Heart left ventricle (tissue), 16 donors: ENCODE measurements at regions not wholly inside any gene's neighbourhood (a gene's known extent, or its start where the extent isn't known, plus 50 kb on each side); places are given as distances from the start of the nearest gene placed in this dataset.

ENCODE experiments used
- ATAC-seq, 4 donors: fragments of 200-7000 bp; cut with Tn5 transposase; one replicate each; pipeline ENCODE4 v1.9.1; 2020 to 2022; ENCODE audit warnings: moderate library complexity in 4 of 4, mild to moderate bottlenecking in 3 of 4, moderate number of reproducible peaks in 1 of 4
- DNase-seq, 5 donors: peaks; one replicate each; pipeline ENCODE4 v3.0.0-alpha.2; 2020
- H3K27ac ChIP-seq, 12 donors: fragments of 200-600 bp; sonication (generic) in 4 of 12; one replicate each; pipeline versions ENCODE4 v1.5.0 to v1.8.0; 2016 to 2022; ENCODE audit warnings: mild to moderate bottlenecking in 2 of 12
- H3K27me3 ChIP-seq, 9 donors: fragments of 200-600 bp; sonication (generic) in 2 of 9; one replicate each; pipeline versions ENCODE4 v1.5.1 to v1.8.0; 2016 to 2022; ENCODE audit warnings: mild to moderate bottlenecking in 3 of 9
- H3K36me3 ChIP-seq, 9 donors: fragments of 200-600 bp; sonication (generic) in 2 of 9; one replicate each; pipeline versions ENCODE4 v1.5.0 to v1.8.0; 2018 to 2022; ENCODE audit warnings: mild to moderate bottlenecking in 2 of 9
- H3K4me1 ChIP-seq, 12 donors: fragments of 200-600 bp; sonication (generic) in 4 of 12; one replicate each; pipeline versions ENCODE4 v1.5.0 to v1.8.0; 2016 to 2022; ENCODE audit warnings: mild to moderate bottlenecking in 3 of 12
- H3K4me3 ChIP-seq, 12 donors: fragments of 200-600 bp; sonication (generic) in 4 of 12; one replicate each; pipeline versions ENCODE4 v1.5.0 to v1.8.0; 2017 to 2022; ENCODE audit warnings: mild to moderate bottlenecking in 9 of 12, moderate library complexity in 4 of 12
- H3K9me3 ChIP-seq, 12 donors: fragments of 200-600 bp; sonication (generic) in 4 of 12; one replicate each; pipeline versions ENCODE4 v1.5.0 to v1.8.0; 2016 to 2022; ENCODE audit warnings: mild to moderate bottlenecking in 1 of 12
- CTCF ChIP-seq, 12 donors: fragments of 200-600 bp; sonication (generic) in 4 of 12; IDR thresholded peaks; one replicate each; pipeline versions ENCODE4 v1.5.0 to v1.8.0; 2018 to 2022; ENCODE audit warnings: antibody characterized with exemption in 12 of 12, mild to moderate bottlenecking in 5 of 12
- POLR2A ChIP-seq, 2 donors: fragments of 450-650 bp; IDR thresholded peaks; one replicate each; pipeline ENCODE4 v1.6.1; 2017; ENCODE audit warnings: antibody characterized with exemption in 2 of 2, mild to moderate bottlenecking in 2 of 2, moderate library complexity in 2 of 2
- WGBS, 4 donors: extraction: QIAGEN DNeasy Blood & Tissue Kit in 2 of 4; methylation state at CpG; one replicate each; pipeline versions ENCODE4 v1.1.5 to v1.1.7; 2013 to 2018; 5-methylcytosine and 5-hydroxymethylcytosine counted together
- intact Hi-C, 10 donors: fragments of 100-400 bp; cut with DNase I; formaldehyde crosslinking; loops; one replicate each; pipeline versions ENCODE4 v1.11.1 to v1.14.2; 2022
- donor health status: ischemic (EF 13 %, LVEDD 7.1; RV severe dilation, severe dysfunction).
- donor health status: healthy with polysubstance abuse.
- donor health status: DM: no; HTN: yes; CAD: no.
- donor health status: DM: no; HTN: no; CAD: no.
- donor health status: ischemic (EF 25% LVEDD 6.9; RV normal size, moderate dysfunction).
- donor health status: ischemic (EF 25% LVEDD 5.7; RV mildly dilated, moderate dysfunction).
- donor health status: healthy.
- donor health status: DM: yes; HTN: yes; CAD: no.
- donor health status: ischemic (EF 35%, LVEDD 5.7; RV mildly dilated, moderate dysfunction).
- donor health status: nonischemic (EF 11% LVEDD 7.7; RV severe dilation, severe dysfunction).
- donor health status: DM: yes; HTN: yes; CAD: no.
- donor health status: PGD.
- donor health status: ischemic (EF 29% LVEDD 5.4; RV normal size, mild dysfunction).
- donor health status: nonischemic (EF 23%, LVEDD 6.1; RV moderate dilation, normal function).

GRCh38 chr10:10513067-10513466 is 504.6 kb upstream of the CELF2 start:
- 86 to 98% (median 95%) methylated on average over 1 of the region's 1 CpG for WGBS, 4 donors
- DNase-seq (no peak), ATAC-seq (no peak)
- no peak overlapping the region for H3K4me3 ChIP-seq
- no peak overlapping the region for H3K27ac ChIP-seq
- TF ChIP-seq CTCF (IDR thresholded peaks at IDR 0.05) (no peak), POLR2A (IDR thresholded peaks at IDR 0.05) (no peak)
- H3K27me3 ChIP-seq, result no peaks in the 10 kb centered on the region
- H3K4me1 ChIP-seq, result peaks cover 0 to 6% (median 0%) of the 10 kb centered on the region in 12 donors
- intact Hi-C loops, result loop anchor here in 1 of 10 donors (10.0 kb wide), 1 partner anchor 132 kb away; no protein-coding TSS in a partner anchor
- H3K9me3 ChIP-seq, result peaks cover 0 to 7% (median 0%) of the 10 kb centered on the region in 12 donors
- no peaks in the 10 kb centered on the region for H3K36me3 ChIP-seq

GRCh38 chr10:10513898-10514297 is 503.8 kb upstream of the CELF2 start:
- Histone ChIP-seq H3K36me3 (no peaks in the 10 kb centered on the region), H3K27me3 (no peaks in the 10 kb centered on the region), H3K4me3 (no peak overlapping the region), H3K27ac (no peak overlapping the region), H3K9me3 (peaks cover 0 to 7% (median 0%) of the 10 kb centered on the region in 12 donors), H3K4me1 (peaks cover 0 to 6% (median 0%) of the 10 kb centered on the region in 12 donors)
- intact Hi-C loops, result loop anchor here in 1 of 10 donors (10.0 kb wide), 1 partner anchor 131 kb away; no protein-coding TSS in a partner anchor
- no peak for DNase-seq
- TF ChIP-seq POLR2A (IDR thresholded peaks at IDR 0.05), result no peak
- TF ChIP-seq CTCF (IDR thresholded peaks at IDR 0.05), result no peak
- 84 to 91% (median 86%) methylated on average over 4 of the region's 4 CpGs for WGBS, 4 donors
- no peak for ATAC-seq

- H3K4me3 ChIP-seq, result no peak overlapping the region
- H3K4me1 ChIP-seq, result peaks cover 0 to 6% (median 0%) of the 10 kb centered on the region in 12 donors
- no peak for TF ChIP-seq CTCF (IDR thresholded peaks at IDR 0.05)
- no peak for TF ChIP-seq POLR2A (IDR thresholded peaks at IDR 0.05)
- no peaks in the 10 kb centered on the region for H3K9me3 ChIP-seq
- no peaks in the 10 kb centered on the region for H3K36me3 ChIP-seq
- H3K27me3 ChIP-seq, result no peaks in the 10 kb centered on the region
- no peak for DNase-seq
- intact Hi-C loops, result loop anchor here in 1 of 10 donors (10.0 kb wide), 1 partner anchor 130 kb away; no protein-coding TSS in a partner anchor
- no peak overlapping the region for H3K27ac ChIP-seq
- ATAC-seq, result no peak
- 96 to 99% (median 97%) methylated on average over 3 of the region's 3 CpGs for WGBS, 4 donors
Measured at GRCh38 chr10:10514797-10515196, 502.9 kb upstream of the CELF2 start.

- no peak overlapping the region for H3K27ac ChIP-seq
- WGBS, 4 donors, result 50 to 64% (median 62%) methylated on average over 13 of the region's 13 CpGs
- H3K27me3 ChIP-seq, result no peaks in the 10 kb centered on the region
- peak overlapping the region in 3 of 12 donors; percentile 0 to 19 (median 8) for H3K4me3 ChIP-seq
- H3K4me1 ChIP-seq, result peaks cover 0 to 6% (median 0%) of the 10 kb centered on the region in 12 donors
- ATAC-seq (peak in 2 of 4 donors; percentile 22 to 71), DNase-seq (no peak)
- TF ChIP-seq CTCF (IDR thresholded peaks at IDR 0.05) (no peak), POLR2A (IDR thresholded peaks at IDR 0.05) (no peak)
- intact Hi-C loops, result loop anchor here in 1 of 10 donors (10.0 kb wide), 1 partner anchor 129 kb away; no protein-coding TSS in a partner anchor
- no peaks in the 10 kb centered on the region for H3K9me3 ChIP-seq
- H3K36me3 ChIP-seq, result no peaks in the 10 kb centered on the region
Measured at GRCh38 chr10:10515479-10516204, 502.0 kb upstream of the CELF2 start.
